ENCODE measurements at regions not wholly inside any gene's neighbourhood (a gene's known extent, or its start where the extent isn't known, plus 50 kb on each side); places are given as distances from the start of the nearest gene placed in this dataset.
"Not testable (repeated sequence)": the region's sequence is repeated elsewhere in the genome, so short reads cannot be mapped to it uniquely, and the experiment has no call there.

GRCh38 chr2:63740943-63741342 is 100.8 kb upstream of the UGP2 start:
- H3K27ac ChIP-seq (ENCODE audit: low read depth in 1 of 2, low read length in 1 of 2) = no peak overlapping the region
- no peaks in the 10 kb centered on the region for H3K9me3 ChIP-seq (ENCODE audit: control insufficient read depth in 2 of 2, insufficient read depth in 1 of 2, low read length in 1 of 2)
- WGBS = 93% methylated on average over 1 of the region's 1 CpG
- no peaks in the 10 kb centered on the region for H3K4me1 ChIP-seq (ENCODE audit: control insufficient read depth in 2 of 2, insufficient read depth in 2 of 2, low read length in 2 of 2)
- no peaks in the 10 kb centered on the region for H3K27me3 ChIP-seq (ENCODE audit: control insufficient read depth in 2 of 2, insufficient read depth in 1 of 2, low read length in 1 of 2)
- no peak overlapping the region for H3K4me3 ChIP-seq (ENCODE audit: low read length in 2 of 2)
- no peak for DNase-seq (ENCODE audit: low read depth in 6 of 9, low spot score in 9 of 9)
- no peaks in the 10 kb centered on the region for H3K36me3 ChIP-seq (ENCODE audit: control insufficient read depth in 2 of 2, insufficient read depth in 2 of 2, low read length in 1 of 2)

GRCh38 chr2:63741884-63742579 is 99.7 kb upstream of the UGP2 start:
- Histone ChIP-seq H3K27ac (ENCODE audit: low read depth in 1 of 2, low read length in 1 of 2) (no peak overlapping the region), H3K4me1 (ENCODE audit: control insufficient read depth in 2 of 2, insufficient read depth in 2 of 2, low read length in 2 of 2) (no peaks in the 10 kb centered on the region), H3K36me3 (ENCODE audit: control insufficient read depth in 2 of 2, insufficient read depth in 2 of 2, low read length in 1 of 2) (no peaks in the 10 kb centered on the region), H3K27me3 (ENCODE audit: control insufficient read depth in 2 of 2, insufficient read depth in 1 of 2, low read length in 1 of 2) (no peaks in the 10 kb centered on the region), H3K9me3 (ENCODE audit: control insufficient read depth in 2 of 2, insufficient read depth in 1 of 2, low read length in 1 of 2) (no peaks in the 10 kb centered on the region), H3K4me3 (ENCODE audit: low read length in 2 of 2) (no peak overlapping the region)
- no peak for DNase-seq (ENCODE audit: low read depth in 6 of 9, low spot score in 9 of 9)
- 96% methylated on average over 3 of the region's 3 CpGs for WGBS

DNA sequence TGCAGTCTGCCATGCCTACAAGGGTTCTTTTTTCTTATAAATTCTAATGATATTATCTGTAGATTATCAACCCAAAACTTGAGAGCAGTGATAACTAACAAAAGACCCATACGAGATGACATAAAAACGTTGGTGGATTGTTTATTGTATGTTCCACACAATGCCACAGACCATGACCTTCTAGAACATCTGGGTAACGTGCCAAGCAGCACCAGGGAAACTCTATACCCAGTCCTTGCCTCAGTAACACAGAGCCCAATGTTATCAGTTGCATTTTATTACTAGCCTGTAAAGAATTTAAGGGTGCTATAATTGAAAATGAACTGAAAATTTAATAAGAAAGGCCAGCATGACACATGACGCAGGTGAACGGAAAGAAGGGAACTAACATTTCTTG is 99.1 kb upstream of the UGP2 start:
- Histone ChIP-seq H3K27me3 (ENCODE audit: control insufficient read depth in 2 of 2, insufficient read depth in 1 of 2, low read length in 1 of 2) (no peaks in the 10 kb centered on the region), H3K4me3 (ENCODE audit: low read length in 2 of 2) (no peak overlapping the region), H3K36me3 (ENCODE audit: control insufficient read depth in 2 of 2, insufficient read depth in 2 of 2, low read length in 1 of 2) (no peaks in the 10 kb centered on the region), H3K9me3 (ENCODE audit: control insufficient read depth in 2 of 2, insufficient read depth in 1 of 2, low read length in 1 of 2) (no peaks in the 10 kb centered on the region), H3K27ac (ENCODE audit: low read depth in 1 of 2, low read length in 1 of 2) (no peak overlapping the region), H3K4me1 (ENCODE audit: control insufficient read depth in 2 of 2, insufficient read depth in 2 of 2, low read length in 2 of 2) (no peaks in the 10 kb centered on the region)
- 92% methylated on average over 5 of the region's 5 CpGs for WGBS
- no peak for DNase-seq (ENCODE audit: low read depth in 6 of 9, low spot score in 9 of 9)

DNA sequence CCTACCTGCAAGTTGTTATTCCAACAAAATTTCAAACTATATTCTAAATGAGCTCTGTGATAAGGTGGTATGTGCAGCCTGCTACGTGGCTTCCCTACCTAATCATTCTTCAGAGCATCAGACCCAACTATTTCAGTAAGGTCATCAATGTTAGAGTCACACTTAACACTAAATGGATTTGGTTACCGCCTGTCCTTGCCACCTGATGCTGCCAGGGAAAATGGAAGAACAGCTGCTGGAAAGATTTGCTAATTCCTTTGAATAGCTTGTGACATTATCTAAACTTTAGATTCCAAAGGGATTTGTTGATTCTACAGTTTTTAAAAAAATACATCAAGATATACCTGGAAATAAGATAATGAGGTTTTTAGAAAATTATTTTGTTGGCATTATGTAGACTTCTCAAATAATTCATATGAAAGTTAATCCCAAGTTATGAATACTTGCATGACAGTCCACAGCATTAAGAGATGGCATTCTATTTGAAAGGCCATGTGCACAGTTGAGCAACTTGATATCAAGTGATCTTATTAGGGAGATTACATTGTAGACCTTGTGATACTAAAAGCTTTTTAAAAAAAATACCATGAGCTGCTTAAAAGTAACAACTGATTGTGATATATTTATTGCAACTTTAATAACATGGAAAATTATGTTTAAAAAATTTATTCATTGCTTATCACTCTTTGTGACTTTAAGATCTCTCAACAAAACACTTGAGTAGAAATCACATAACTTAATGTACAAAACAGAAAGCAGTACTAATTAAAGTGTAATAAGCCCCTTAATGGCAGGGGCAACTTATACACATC is 98.3 kb upstream of the UGP2 start:
- WGBS = 94% methylated on average over 2 of the region's 2 CpGs
- Histone ChIP-seq H3K27me3 (ENCODE audit: control insufficient read depth in 2 of 2, insufficient read depth in 1 of 2, low read length in 1 of 2) (no peaks in the 10 kb centered on the region), H3K9me3 (ENCODE audit: control insufficient read depth in 2 of 2, insufficient read depth in 1 of 2, low read length in 1 of 2) (no peaks in the 10 kb centered on the region), H3K4me1 (ENCODE audit: control insufficient read depth in 2 of 2, insufficient read depth in 2 of 2, low read length in 2 of 2) (no peaks in the 10 kb centered on the region), H3K4me3 (ENCODE audit: low read length in 2 of 2) (no peak overlapping the region), H3K36me3 (ENCODE audit: control insufficient read depth in 2 of 2, insufficient read depth in 2 of 2, low read length in 1 of 2) (no peaks in the 10 kb centered on the region), H3K27ac (ENCODE audit: low read depth in 1 of 2, low read length in 1 of 2) (no peak overlapping the region)
- DNase-seq (ENCODE audit: low read depth in 6 of 9, low spot score in 9 of 9) = no peak

DNA sequence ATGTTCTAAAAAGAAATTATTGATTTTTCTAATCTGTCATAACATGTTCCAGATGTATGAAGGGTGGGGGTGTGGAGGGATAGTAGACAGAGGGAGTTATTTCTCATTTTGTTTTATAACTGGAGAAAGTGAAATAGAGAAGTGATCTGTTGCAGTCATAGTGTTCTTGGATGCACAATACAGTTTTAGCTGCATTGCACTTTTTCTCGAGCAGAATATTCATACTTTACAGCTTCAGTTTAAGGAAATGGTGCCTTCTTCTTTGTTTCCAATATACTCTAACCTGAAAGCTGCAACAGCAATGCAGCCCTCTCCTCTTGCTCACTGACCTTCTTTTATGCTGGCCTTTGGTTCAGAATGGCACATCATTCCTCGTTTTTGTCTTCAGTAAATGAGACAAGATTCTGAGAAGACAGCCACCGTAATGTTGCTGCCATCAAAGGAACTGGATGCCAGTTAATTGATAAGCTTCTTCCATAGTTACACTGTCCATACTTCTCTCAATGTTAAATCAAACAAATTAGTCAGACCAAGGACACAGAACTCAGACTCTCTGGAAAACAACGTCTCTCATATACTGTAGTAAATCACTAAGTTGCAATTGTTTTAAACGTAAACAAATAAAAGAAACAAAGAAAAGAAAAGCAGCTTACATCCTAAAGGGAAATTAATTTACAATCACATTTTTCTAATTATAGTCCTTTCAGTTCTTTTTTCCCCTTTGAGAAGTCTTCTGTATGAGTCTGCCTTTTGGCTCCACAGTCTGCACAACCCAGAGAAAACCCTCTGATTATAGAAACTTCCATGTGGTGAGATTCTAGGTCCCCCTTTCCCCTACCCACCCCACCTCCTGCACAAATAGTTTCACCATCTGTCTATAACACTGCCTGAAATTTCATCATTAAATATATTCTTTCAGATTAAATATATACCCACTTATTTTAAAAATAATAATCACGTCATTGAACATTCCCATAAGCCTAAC is 97.4 kb upstream of the UGP2 start:
- H3K9me3 ChIP-seq (ENCODE audit: control insufficient read depth in 2 of 2, insufficient read depth in 1 of 2, low read length in 1 of 2) = no peaks in the 10 kb centered on the region
- H3K36me3 ChIP-seq (ENCODE audit: control insufficient read depth in 2 of 2, insufficient read depth in 2 of 2, low read length in 1 of 2) = no peaks in the 10 kb centered on the region
- no peaks in the 10 kb centered on the region for H3K4me1 ChIP-seq (ENCODE audit: control insufficient read depth in 2 of 2, insufficient read depth in 2 of 2, low read length in 2 of 2)
- H3K4me3 ChIP-seq (ENCODE audit: low read length in 2 of 2) = no peak overlapping the region
- no peak for DNase-seq (ENCODE audit: low read depth in 6 of 9, low spot score in 9 of 9)
- WGBS = 97% methylated on average over 6 of the region's 6 CpGs
- H3K27me3 ChIP-seq (ENCODE audit: control insufficient read depth in 2 of 2, insufficient read depth in 1 of 2, low read length in 1 of 2) = no peaks in the 10 kb centered on the region
- H3K27ac ChIP-seq (ENCODE audit: low read depth in 1 of 2, low read length in 1 of 2) = no peak overlapping the region

GRCh38 chr2:63746548-63746947 is 95.1 kb upstream of the UGP2 start:
- DNase-seq (ENCODE audit: low read depth in 6 of 9, low spot score in 9 of 9); H3K9me3 ChIP-seq (ENCODE audit: control insufficient read depth in 2 of 2, insufficient read depth in 1 of 2, low read length in 1 of 2); H3K4me1 ChIP-seq (ENCODE audit: control insufficient read depth in 2 of 2, insufficient read depth in 2 of 2, low read length in 2 of 2); H3K4me3 ChIP-seq (ENCODE audit: low read length in 2 of 2); H3K36me3 ChIP-seq (ENCODE audit: control insufficient read depth in 2 of 2, insufficient read depth in 2 of 2, low read length in 1 of 2); H3K27me3 ChIP-seq (ENCODE audit: control insufficient read depth in 2 of 2, insufficient read depth in 1 of 2, low read length in 1 of 2); H3K27ac ChIP-seq (ENCODE audit: low read depth in 1 of 2, low read length in 1 of 2): not testable (repeated sequence)
- 98% methylated on average over 8 of the region's 8 CpGs for WGBS

- Histone ChIP-seq H3K36me3 (ENCODE audit: control insufficient read depth in 2 of 2, insufficient read depth in 2 of 2, low read length in 1 of 2) (no peaks in the 10 kb centered on the region), H3K27me3 (ENCODE audit: control insufficient read depth in 2 of 2, insufficient read depth in 1 of 2, low read length in 1 of 2) (no peaks in the 10 kb centered on the region), H3K27ac (ENCODE audit: low read depth in 1 of 2, low read length in 1 of 2) (no peak overlapping the region), H3K9me3 (ENCODE audit: control insufficient read depth in 2 of 2, insufficient read depth in 1 of 2, low read length in 1 of 2) (no peaks in the 10 kb centered on the region), H3K4me3 (ENCODE audit: low read length in 2 of 2) (no peak overlapping the region), H3K4me1 (ENCODE audit: control insufficient read depth in 2 of 2, insufficient read depth in 2 of 2, low read length in 2 of 2) (no peaks in the 10 kb centered on the region)
- over 99% methylated on average over 3 of the region's 3 CpGs for WGBS
- no peak for DNase-seq (ENCODE audit: low read depth in 6 of 9, low spot score in 9 of 9)
Observed at GRCh38 chr2:63751901-63752300, 89.8 kb upstream of the UGP2 start.

DNA sequence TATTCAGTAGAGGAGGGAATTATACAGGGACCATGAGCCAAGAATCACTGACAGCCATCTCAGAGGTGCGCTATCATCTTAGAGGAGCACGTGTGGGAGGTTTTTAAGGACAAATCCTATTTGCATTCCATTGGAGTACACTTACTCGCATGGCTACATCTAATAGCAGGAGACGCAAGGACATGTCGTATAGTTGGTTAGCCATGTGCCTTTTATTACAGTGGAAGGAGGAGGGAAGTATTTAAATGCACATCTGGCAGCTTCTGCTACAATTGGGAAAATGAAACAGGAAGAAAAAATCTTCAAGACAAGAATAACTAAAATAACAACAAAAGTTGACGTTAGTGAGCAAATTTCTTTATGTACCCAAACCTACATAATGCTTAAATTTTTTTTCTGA is 86.5 kb upstream of the UGP2 start:
- Histone ChIP-seq H3K9me3 (ENCODE audit: control insufficient read depth in 2 of 2, insufficient read depth in 1 of 2, low read length in 1 of 2) (no peaks in the 10 kb centered on the region), H3K27me3 (ENCODE audit: control insufficient read depth in 2 of 2, insufficient read depth in 1 of 2, low read length in 1 of 2) (no peaks in the 10 kb centered on the region), H3K27ac (ENCODE audit: low read depth in 1 of 2, low read length in 1 of 2) (no peak overlapping the region), H3K4me3 (ENCODE audit: low read length in 2 of 2) (no peak overlapping the region), H3K36me3 (ENCODE audit: control insufficient read depth in 2 of 2, insufficient read depth in 2 of 2, low read length in 1 of 2) (no peaks in the 10 kb centered on the region), H3K4me1 (ENCODE audit: control insufficient read depth in 2 of 2, insufficient read depth in 2 of 2, low read length in 2 of 2) (no peaks in the 10 kb centered on the region)
- WGBS = 86% methylated on average over 6 of the region's 6 CpGs
- no peak for DNase-seq (ENCODE audit: low read depth in 6 of 9, low spot score in 9 of 9)

DNA sequence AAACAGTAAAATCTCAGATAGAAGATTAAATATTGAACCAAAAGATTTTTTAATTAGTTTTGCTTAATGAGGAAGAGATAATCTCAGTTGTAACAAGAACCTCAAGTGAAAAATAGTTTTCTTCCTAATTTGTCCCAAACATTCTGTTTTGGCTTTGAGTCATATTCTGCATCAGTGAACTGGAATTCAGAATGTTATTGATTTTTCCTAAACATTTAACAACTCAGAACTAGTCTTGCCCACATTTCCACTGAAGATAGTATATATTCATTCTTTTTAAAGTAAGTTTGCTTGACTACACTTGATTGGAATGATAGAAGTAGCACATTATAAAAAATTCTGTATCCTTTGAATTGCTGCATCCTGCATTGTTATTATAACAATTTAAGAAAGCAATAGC is 85.7 kb upstream of the UGP2 start:
- no peaks in the 10 kb centered on the region for H3K9me3 ChIP-seq (ENCODE audit: control insufficient read depth in 2 of 2, insufficient read depth in 1 of 2, low read length in 1 of 2)
- no peaks in the 10 kb centered on the region for H3K36me3 ChIP-seq (ENCODE audit: control insufficient read depth in 2 of 2, insufficient read depth in 2 of 2, low read length in 1 of 2)
- H3K27me3 ChIP-seq (ENCODE audit: control insufficient read depth in 2 of 2, insufficient read depth in 1 of 2, low read length in 1 of 2) = no peaks in the 10 kb centered on the region
- H3K4me1 ChIP-seq (ENCODE audit: control insufficient read depth in 2 of 2, insufficient read depth in 2 of 2, low read length in 2 of 2) = no peaks in the 10 kb centered on the region
- no peak for DNase-seq (ENCODE audit: low read depth in 6 of 9, low spot score in 9 of 9)
- no peak overlapping the region for H3K4me3 ChIP-seq (ENCODE audit: low read length in 2 of 2)
- H3K27ac ChIP-seq (ENCODE audit: low read depth in 1 of 2, low read length in 1 of 2) = no peak overlapping the region

Measured in thymus (tissue), 11 donors.